Glomerular visceral epithelial cell (primary cell): ENCODE measurements at regions not wholly inside any gene's neighbourhood (a gene's known extent, or its start where the extent isn't known, plus 50 kb on each side); places are given as distances from the start of the nearest gene placed in this dataset.
"Not testable (repeated sequence)": the region's sequence is repeated elsewhere in the genome, so short reads cannot be mapped to it uniquely, and the experiment has no call there.

Experiments used
- DNase-seq: peaks from one replicate; pipeline ENCODE4 v3.0.0-alpha.2; 2016; ENCODE audit errors: extremely low spot score

DNA sequence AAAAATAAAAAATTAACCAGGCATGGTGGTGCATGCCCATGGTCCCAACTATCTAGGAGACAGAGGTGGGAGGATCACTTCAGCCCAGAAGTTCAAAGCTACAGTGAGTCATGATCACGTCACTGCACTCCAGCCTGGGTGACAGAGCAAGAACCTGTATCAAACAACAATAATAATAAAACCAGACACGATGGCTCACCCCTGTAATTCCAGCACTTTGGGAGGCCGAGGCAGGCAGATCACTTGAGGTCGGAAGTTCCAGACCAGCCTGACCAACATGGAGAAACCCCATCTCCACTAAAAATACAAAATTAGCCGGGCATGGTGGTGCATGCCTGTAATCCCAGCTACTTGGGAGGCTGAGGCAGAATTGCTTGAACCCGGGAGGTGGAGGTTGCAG, 159.4 kb downstream of the SKIDA1 start:
- DNase-seq = peak; percentile 77

DNA sequence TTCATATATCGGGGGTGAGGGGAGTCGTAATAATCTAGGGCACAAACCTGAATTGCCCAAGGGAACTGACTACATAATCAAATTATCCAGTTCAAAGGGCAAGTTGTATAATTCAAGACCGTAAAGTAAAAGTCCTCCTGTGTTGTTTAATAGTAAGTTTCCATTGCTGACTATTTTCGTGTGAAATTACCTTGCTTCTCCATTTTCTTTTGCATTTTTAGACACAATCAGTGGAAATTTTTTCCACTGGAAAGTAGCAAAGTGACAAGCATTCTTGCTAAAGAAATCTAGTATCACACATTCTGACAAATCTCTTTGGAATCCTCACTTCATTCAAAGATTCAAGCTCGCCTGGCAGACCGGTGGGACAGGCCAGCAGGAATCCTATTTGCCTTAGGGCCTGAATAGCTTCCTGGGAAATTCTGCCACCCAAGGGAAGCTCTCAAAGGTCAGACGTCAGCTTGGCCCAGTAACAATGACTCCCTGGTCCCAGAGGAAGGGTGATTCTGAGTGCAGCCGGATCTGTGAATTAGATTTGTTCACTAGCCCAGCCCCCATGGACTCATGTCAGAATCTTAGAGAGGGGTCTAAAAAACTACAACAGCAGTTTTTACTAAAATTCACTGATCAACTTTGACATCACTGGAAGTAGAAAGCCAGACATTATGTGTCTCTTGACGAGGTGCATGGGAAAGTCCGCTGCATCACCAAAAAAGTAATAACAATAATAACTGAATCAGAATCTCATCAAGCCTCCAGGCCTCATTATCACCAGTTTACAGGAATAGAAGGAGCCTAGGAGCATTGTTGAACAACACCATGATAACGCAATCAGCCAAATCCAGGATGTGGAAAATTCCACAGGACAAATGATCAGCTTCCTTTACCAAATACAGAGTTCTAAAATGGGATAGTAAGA, 161.0 kb downstream of the SKIDA1 start:
- DNase-seq = peak; percentile 74

DNA sequence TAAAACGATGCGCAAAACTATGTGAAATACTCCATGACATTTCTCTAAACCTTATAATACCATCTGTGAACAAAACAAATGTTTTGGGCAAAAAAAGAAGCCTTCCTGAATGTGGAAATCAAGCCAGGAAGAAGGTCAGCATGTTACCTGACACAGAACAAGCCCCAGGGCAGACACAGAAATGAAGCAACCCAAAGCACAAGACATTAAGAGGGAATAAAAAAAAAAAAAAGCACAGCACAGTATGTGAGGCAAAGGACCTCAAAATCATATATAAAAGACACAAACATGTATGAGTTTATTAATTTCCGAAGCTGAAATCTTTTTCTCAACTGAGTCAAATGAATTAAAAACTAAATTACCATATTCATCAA, 161.8 kb downstream of the SKIDA1 start:
- no peak for DNase-seq

DNA sequence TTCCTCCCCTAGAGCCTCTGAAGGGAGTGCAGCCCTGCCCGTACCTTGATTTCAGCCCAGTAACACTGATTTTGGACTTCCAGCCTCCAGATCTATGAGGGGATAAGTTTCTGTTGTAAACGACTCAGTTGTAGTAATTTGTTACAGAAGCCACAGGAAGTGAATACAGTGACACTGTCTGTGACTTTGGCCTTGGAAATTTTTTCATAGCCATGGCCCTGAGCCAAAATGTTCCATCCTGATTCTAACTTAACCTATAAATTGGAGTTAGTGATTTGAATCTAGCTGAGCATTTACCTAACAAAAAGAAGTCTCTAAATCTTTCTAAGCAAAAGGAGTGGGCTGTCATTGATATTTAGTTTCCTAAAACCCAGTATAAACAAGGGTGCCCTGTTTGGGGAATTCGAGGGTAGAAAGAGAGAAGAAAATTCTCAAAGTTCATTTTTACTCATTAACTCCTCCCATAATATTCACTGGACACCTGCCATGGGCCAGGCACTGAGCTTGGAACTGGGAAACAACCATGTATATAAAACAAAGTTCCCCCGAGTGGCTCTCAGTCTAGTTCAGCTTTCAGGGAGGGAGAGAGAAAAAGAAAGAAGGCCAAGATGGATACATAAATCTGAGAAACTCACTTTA, 162.3 kb downstream of the SKIDA1 start:
- no peak for DNase-seq

DNA sequence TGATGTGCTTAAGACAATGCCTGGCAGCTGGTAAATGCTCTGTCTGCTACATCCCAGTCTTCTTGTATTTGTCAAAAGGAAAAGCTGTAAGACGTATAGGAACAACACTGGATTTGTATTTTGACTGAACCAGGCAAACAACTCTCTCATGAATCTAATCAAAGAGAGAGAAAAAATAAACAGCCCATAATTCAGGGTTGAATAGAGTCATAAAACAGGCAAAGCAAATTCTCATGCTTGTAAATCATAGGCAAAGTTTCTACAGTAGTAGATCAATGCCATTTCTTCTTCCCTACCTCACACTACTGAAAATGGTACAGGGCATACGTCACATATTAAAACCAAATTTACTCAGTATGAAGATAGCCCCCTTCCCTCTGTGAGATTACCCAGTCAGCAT, 166.3 kb downstream of the SKIDA1 start:
- DNase-seq = no peak

DNA sequence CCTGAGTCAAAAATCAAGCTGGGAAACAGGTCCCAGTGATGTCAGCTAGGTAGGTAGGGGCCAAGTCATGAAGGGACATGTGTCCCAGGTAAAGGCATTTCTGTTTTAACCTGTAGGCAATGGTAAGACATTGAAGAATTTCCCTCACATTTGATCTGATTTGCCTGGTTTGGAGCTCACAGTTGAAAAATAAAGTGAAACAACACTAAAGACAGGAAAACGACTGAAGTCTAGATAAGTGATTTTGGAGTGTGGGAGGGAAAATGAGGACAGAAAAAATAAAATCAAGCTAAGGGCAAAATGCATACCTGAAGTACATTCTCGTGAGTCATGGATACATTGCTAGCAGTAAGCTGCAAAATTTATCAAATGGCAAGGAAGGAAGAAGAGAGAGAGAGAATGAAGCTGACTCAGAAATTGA, 169.9 kb downstream of the SKIDA1 start:
- no peak for DNase-seq

DNA sequence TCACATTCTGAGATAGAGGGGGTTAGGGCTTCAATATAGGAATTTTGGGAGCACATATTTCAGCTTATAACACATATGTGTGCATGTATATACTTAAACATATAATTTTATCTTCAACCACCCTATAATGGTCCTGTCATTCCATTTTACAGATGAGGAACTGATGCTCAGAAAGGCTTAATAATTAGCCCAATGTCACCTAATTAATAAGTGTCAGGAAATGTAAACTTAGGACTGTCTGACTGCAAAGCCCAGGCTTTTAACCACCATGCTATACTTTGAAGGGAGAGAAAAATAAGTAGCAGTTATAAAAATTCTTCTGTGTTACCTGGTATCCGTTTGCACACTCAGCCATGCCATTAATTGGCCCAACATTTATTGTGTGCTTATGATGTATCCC, 172.6 kb downstream of the SKIDA1 start:
- no peak for DNase-seq

DNA sequence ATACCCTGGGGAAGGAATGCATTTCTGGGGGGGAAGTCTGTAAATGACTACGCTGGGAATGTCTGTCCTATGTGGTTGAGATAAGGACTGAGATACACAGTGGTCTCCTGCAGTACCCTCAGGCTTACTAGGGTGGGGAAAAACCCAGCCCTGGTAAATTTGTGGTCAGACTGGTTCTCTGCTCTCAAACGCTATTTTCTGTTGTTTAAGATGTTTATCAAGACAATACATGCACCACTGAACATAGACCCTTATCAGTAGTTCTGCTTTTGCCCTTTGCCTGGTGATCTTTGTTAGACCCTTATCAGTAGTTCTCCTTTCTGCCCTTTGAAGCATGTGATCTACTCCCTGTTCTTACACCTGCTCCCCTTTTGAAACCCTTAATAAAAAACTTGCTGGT, 173.9 kb downstream of the SKIDA1 start:
- DNase-seq = not testable (repeated sequence)

DNA sequence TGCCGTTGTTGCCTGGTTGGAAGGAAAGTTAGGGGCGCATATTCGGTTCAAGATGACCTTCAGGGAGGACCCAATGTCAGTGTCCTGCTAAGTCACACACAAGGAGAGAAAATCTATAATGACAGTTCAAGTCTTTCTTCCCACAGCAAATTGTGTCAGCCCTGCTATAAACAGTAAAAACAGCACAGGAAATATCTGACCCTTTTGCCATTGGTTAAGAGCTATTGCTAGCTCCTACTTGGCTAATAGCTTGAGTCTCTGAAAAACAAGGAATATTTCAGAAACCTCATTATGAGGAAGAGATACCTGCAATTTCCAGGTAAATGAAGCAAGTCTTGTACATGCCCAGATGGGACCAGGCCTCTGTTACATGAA, 175.6 kb downstream of the SKIDA1 start:
- no peak for DNase-seq

DNA sequence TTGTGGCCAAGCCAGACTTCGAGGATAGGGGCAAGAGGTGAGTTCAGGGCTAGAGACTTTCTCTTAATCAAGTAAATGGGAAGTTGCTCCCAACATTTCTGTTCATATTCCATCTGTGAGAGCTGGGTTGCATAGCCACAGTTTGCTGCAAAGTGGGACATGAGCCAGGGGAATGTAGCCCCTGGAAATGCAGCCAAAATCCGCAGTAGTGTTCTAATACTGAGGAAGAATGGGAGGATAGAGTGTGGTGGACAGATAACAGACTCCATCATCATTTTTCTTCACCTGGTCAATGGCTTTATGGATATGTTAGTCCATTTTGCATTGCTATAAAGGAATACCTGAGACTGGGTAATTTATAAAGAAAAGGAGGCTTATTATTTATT, 177.7 kb downstream of the SKIDA1 start:
- no peak for DNase-seq

DNA sequence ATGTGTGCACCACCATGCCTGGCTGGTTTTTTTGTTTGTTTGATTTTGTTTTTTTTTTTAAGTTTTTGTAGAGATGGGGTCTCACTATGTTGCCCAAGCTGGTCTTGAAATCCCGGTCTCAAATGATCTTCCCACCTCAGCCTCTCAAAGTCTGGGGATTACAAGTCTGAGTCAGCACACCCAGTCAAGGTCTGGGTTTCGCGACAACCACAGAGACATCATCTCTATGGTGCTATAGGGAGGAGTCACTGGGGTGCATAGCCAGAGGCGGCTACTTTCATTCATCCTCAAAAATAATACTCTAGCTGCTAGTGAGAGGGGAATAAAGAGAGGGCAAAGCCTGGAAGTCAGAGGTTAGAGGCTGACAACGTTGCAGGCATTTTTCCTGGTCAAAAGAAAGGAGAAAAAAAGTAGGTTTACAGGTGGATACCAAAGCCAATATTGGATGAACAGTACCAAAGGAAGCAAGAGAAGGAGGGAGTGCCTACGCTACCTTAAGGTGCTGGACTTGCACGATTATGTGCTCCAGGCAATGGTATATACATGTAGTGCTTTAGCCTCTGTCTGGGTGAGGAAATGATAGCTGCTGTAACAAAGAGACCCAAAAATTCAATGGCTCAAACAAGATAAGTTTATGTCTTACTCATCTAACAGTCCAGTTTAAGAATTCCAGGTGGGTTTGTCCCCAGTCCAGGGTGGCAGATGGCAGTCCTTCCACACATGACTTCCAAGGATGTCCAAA, 178.3 kb downstream of the SKIDA1 start:
- no peak for DNase-seq

DNA sequence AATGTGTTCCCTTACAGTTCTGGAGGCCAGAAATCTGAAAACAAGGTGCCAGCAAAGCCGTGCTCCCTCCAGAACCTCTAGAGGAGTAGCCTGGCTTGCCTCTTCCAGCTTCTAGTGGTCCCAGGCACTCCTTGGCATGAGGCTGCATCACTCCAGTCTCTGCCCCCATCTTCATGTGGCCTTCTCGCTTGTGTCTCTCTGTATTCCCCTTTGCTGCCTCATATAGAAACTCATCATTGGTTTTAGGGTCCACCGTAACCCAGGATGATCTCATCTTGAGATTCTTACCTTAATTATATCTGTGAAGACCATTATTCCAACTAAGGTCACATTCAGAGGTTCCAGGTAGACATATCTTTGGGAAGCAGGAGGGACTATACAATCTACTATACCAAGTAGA, 182.4 kb downstream of the SKIDA1 start:
- DNase-seq = no peak

DNA sequence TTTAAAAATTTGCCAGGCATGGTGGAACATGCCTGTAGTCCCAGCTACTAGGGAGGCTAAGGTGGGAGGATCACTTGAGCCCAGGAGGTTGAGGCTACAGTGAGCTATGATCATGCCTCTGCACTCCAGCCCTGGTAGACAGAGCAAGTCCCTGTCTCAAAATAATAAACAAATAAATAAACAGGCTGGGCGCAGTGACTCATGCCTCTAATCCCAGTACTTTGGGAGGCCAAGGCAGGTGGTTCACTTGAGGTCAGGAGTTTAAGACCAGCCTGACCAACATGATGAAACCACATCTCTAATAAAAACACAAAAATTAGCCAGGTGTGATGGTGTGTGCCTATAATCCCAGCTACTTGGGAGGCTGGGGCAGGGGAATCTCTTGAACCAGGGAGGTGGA, 183.0 kb downstream of the SKIDA1 start:
- DNase-seq = not testable (repeated sequence)

DNA sequence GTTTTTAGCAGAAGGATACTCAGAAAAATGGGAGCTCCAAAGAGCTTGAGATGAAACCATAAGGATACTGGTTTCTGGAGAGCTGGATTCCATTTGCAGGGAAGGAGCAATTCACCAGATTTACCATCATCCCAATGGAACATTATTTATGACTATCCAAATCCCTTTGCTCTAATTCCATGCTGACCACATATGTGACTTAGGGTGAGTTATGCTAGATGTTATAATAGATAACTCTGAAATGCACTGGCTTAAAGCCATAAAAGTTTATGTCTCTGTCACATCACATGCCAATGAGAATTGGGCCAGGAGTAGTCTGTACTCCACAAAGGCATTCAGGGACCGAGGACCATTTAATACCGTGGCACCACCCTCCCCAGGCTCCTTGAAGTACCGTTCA, 185.2 kb downstream of the SKIDA1 start:
- no peak for DNase-seq

DNA sequence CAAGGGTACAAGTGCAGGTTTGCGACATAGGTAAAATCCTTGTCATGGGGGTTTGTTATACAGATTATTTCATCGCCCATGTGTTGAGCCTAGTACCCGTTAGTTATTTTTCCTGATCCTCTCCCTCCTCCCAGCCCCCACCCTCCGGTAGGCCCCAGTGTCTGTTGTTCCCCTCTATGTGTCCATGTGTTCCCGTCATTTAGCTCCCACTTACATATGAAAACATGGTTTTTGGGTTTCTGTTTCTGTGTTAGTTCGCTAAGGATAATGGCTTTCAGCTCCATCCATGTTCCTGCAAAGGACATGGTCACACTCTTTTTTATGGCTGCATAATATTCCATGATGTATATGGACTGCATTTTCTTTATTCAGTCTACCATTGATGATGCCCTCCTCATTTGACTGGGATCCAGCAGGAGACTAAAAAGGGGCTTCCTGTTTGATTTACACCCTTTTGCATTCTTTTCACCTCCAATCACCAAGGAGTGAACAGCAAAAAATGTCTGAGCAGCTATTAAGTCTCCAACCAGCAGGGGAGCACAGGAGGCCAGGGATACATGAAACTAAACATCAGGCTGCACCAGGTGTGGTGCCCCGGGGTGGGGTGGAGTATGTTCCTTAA, 188.2 kb downstream of the SKIDA1 start:
- DNase-seq = no peak

DNA sequence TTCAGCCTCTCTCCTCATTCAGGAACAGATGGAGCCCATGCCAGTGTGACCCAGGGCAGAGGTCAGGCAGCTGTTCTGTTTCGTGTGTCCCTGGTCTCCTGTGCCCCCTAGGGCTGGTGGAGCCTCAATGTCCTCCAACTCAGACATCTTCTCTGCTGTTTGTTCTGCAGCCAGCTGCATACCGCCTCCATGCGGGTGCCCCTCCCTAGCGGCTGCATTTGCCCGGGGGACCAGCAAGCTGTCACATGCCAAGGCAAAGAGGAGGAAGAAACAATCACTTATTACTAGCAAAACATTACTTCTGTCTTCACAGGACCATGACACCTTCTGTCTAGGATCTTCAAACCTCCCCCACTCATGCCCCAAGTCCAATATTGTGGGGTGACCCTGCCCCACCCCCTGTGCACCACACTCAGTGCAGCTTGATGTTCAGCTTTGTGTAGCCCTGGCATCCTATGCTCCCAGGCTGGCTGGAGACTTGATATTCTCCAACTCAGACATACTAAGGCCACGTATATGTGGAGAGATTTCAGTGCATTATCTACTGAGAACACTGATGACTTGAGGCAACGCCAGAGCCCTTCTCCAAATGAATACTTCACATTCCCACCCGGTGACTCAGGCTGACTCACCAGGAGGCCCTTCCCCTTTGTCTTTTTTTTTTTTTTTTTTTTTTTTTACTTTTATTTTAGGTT, 188.9 kb downstream of the SKIDA1 start:
- DNase-seq = peak; percentile 95

DNA sequence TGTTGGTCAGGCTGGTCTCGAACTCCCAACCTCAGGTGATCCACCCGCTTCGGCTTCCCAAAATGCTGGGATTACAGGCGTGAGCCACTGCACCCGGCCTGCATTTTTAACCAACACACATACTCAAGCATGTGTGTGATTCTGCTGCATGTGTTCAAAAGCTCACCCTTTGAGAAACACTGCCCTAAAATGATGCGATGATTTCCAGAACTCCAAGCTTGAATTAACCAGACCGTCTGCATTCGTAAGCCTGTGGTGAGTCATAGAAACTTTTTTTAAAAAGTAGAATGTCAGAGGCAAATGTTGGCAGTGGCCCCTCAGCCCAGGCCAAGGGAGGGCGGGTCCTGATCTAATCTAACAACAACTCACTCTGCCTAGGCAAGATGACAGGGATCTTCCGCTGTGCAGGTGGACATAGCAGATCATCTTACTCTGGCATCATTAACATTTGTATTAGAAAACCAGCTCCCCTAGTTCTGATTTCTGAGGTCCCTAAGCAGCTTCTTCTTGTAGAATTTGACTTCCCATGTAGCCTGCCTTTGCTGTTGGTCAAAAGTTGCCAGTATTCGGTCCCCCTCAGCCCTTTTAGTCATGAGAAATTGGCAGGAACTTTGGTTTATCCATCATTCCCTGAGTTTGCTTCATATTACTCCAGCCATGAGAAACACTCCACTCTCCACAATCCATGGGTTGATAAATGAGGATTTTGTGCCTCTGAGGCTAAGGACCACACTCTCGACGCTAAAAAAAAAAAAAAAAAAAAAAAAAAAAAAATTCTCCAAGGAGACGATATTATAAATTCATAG, 190.4 kb downstream of the SKIDA1 start:
- DNase-seq = peak; percentile 88

DNA sequence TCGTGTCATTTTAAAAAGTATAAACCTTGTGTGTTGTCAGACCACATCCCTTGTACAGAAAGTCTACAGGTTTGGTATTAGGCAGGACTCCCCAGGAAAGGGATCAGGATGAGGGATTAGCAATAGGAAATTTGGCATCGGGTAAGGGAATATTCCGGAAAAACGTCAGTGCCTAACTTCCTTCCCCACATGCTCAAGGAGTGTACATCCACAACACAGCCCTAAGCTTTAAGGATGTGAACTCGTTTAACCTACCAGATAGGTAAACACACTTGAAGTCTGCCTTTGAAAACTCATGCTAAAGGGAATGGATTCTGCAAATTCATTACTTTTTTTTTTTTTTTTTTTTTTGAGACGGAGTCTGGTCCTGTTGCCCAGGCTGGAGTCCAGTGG, 194.9 kb downstream of the SKIDA1 start:
- no peak for DNase-seq

DNA sequence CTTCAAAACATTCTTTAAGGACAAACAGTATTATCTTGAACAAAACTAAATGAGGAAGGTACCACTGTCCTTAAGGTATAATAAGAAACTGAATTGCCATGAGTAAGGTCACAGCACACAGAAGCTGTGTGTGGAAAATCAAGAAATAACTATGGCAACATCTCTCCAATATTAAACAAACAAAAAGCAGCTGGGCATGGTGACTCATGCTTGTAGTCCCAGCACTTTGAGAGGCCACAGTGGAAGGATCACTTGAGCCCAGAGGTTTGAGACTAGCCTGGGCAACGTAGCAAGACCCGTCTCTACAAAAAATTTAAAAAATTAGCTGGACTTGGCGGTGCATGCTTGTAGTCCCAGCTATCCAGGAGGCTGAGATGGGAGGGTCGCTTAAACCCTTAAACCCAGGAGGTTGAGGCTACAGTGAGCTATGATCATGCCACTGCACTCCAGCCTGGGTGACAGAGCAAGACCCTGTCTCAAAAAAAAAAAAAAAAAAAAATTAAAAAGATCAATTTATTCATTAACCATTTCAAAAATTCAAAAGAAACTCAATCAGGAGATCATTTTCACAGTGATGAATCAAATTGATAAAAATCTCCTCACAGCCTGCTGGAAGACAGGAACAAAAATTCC, 195.4 kb downstream of the SKIDA1 start:
- DNase-seq = peak; percentile 73

DNA sequence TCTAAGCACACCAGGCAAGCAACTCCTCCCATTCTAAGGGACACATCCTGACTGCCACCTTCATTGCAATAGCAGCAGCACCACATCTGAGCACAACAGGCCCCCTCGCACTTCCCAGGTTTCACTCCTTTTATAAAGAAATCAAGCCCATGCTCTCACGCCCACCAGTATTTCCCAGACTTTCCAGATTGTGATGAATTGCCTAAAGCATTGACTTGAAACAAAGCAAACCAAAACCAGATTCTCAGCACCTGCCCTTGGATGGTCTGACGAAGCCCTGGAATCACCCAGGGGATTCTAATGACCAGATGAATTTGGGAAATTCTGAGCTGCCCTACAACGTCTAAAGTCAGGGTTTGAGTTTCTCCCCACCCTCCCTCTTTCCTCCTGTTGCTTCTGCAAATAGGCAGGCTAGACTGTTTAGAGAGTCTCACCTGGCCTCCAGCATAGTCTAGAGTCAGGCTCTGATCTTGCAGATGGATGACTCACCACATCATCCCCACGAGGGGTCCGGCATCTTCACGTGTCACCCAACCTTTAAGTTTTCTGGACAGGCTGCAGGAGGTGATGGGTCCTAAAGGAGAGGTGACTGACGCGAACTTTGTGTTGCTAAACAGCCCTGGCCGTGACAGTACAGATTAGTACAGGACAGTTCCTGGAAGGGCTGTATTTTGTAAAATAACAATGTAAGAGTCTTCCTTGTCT, 198.0 kb downstream of the SKIDA1 start:
- no peak for DNase-seq
